GM19043 (cell line): ENCODE measurements at regions not wholly inside any gene's neighbourhood (a gene's known extent, or its start where the extent isn't known, plus 50 kb on each side); places are given as distances from the start of the nearest gene placed in this dataset.

Experiments
- ATAC-seq: cut with Tn5 transposase; IDR thresholded peaks from one replicate; pipeline ENCODE4 v1.9.1; 2021; ENCODE audit warnings: low read depth; ENCODE audit not compliant: unreplicated experiment

- ATAC-seq = no peak
These were observed 110.0 kb upstream of the SLC4A7 start for GRCh38 chr3:27594096-27594690.

- no peak for ATAC-seq
These were observed 109.0 kb upstream of the SLC4A7 start for GRCh38 chr3:27593173-27593572.

DNA sequence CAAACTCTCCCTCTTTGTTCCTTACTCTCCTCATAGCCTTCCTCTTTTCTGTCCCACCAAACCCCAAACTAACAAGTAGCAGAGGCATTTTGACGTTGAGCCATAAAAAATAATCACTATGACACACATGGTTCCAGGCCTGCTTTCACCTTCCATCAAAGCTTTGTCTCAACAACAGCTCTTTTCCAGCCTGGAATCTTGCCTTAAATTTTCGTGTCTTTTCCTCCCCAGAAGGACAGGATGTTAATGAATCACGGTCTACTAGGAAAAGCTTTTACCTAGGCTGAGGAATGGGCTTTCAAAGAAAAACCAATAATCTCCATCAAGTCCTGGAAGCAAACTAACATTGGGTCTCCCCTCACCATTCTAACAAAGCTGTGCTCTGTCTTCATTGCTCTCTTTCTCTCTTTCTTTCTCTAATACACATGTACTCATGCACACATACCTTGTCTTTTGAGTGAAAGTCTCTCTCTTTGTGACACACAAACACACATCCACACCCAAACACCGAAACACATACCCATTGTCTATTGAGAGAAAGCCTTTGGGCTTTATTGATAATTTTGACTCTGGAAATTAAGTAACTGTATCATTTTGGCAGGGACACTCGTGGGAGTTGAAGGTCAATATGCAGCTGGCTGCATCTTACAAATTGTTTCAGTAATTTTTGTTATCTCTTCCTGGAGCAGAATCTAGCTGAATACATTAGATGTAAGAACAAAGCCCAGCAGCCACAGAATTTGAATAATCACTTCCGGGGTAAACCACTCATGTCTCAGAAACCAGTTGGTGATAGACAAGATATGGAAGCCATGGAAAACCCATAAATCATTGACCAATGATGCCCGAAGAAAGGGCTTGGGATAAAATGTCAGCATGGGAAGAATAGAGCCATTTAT, 107.4 kb upstream of the SLC4A7 start:
- ATAC-seq = peak; percentile 44

DNA sequence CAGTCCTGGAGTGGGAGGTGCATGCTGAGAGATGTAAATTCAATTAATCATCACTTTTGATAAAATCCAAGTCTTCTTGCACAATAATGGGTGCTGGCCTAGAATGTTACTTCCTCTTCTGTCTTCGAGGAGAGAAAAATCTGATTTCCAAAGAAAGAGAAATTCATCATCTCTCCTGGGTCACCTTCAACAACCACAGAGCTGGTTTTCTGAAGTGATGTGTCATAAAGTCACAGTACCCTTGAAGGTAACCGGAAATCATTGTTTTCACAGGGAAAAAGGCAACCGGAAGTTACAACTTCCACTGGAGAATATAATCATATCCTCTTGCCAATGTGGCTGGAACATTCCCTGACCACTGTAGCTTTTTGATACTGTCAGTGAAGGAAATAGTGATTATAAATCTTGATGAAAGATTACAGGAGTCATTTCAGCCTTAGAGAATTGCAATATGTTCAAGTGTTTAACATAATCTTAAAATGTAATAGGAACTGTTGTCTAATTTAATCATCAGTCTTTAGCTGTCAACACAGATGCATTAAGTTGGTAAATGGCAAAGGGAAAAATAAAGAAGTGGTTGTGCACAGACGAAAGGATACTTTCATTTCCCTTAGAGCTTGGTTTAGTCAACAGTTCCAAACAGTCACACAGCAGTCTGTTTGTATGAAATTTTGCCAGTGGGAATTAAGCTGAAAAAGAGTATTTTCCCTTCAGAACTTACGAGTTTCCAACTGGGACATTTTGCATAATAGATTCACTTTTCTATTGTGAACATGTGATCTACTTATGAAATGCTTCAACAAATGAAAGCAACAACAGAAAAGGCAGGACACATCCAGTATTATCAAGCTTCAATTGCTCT, 106.5 kb upstream of the SLC4A7 start:
- no peak for ATAC-seq

DNA sequence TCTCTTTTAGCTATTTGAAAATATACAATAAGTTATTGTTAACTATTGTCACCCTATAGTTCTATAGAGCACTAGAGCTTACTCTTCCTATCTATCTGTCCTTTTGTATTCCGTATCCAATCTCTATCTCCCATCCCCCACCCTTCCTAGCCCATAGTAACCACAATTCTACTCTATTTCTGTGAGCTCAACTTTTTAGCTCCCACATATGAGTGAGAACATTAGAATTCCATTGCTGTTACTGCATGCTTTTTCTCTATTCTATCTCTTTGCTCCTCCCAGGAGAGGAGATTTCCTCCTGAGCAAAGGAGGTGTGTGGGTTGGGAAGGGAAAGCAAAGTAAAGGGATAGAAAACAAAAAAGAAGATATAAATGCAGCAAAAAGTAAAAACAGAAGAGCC, 105.6 kb upstream of the SLC4A7 start:
- ATAC-seq = no peak

GRCh38 chr3:27585429-27585828, 101.2 kb upstream of the SLC4A7 start:
- no peak for ATAC-seq

DNA sequence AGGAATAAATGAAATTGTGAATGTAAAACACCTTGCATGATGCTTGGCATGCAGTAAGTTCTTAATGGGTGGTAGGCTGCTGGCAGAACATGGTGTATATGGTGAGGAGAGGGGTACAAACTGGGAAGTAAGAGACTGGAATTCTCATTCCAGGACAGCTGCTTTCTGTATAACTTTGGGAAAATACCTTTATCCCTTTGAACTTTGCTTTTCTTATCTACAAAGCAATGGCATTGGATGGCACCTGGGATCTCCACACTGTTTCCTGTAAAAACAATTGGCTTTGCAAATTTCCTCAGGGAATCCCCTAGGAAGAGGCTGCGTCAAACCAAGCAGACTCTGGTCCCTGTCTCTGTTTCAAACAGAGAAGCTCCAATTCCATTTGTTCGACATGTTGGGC, 100.7 kb upstream of the SLC4A7 start:
- ATAC-seq = no peak

GRCh38 chr3:27581852-27582251, 97.7 kb upstream of the SLC4A7 start:
- no peak for ATAC-seq

DNA sequence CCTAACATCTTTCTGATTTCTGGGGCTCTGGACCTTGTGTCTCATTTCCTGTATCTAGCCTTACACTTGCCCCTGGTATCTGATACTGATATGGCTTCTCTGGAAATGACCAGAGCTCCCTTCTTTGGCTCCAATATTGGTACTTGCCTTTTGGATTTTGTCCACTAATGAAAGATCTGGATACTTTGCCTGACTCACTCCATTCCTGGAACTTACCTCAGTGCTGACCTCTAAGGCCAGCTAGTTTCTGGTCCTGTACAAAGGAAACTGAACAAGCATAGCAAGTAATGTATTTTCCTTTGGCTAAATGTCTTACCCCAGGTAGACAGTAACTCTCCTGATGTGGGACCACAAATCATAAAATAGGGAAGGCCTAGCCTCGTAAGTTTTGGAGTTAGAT, 93.8 kb upstream of the SLC4A7 start:
- no peak for ATAC-seq

DNA sequence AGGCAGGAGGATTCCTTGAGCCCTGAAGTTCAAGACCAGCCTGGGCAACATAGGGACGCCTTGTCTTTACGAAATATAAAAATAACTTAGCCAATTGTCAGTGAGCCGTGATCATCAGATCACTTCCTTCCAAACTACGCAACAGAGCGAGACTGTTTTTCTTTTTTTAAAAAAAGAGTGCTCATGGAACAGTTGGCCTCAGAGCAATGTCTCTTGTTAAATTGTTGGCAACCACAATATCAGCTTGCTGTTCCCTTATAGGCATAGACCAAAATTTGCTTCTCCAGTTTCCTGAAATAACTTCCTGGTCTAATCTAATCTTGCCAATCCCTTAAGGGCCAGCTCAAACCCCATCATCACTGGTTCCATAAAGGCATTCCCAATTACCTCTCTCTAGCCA, 93.3 kb upstream of the SLC4A7 start:
- no peak for ATAC-seq

GRCh38 chr3:27576171-27576570, 92.0 kb upstream of the SLC4A7 start:
- no peak for ATAC-seq

- no peak for ATAC-seq
These were observed 91.3 kb upstream of the SLC4A7 start for GRCh38 chr3:27575499-27575898.

DNA sequence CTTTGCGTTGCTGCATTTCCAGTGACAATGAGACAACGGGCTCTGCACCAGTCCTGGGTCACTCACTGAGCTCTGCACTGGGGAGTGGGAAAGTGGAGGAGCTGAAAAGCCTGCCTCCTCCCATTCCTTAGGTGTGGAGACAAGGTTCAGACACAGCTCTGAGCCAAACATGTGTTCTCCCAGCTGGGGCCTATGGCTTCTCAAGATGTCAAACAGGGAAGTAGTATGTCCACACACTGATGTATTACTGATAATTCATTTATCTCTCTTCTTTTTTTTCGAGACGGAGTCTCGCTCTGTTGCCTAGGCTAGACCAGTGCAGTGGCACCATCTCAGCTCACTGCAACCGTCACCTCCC, 90.2 kb upstream of the SLC4A7 start:
- no peak for ATAC-seq

DNA sequence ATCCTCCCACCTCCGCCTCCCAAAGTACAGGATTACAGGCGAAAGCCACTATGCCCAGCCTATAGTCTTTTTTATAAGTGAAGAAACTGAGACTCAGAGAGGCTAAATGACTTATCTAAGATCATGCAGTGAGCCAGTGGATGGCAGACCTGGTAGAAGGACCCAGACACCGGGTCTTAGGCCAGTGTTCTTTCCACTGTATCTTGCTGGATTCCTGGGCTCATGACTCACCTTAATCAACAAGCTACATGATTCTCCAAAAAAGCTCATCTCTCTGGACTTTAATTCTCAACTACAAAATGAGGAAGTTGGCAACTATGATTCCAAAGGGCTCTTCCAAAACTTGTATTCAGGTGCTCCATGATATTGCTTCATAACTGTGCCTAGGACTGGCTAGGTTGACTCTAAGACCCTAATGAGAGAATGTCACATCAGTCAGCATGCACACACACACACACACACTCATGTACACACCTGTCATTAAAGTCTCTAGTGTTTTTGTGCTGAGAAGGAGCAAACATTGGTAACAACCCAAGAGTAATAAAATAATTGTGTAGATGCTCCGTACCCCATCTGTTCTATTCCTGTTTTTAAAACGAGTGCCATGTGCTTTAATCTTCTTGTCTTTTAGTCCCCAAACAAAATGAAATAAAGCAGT, 89.7 kb upstream of the SLC4A7 start:
- ATAC-seq = no peak

- ATAC-seq = no peak
These were observed 89.0 kb upstream of the SLC4A7 start for GRCh38 chr3:27573138-27573537.

DNA sequence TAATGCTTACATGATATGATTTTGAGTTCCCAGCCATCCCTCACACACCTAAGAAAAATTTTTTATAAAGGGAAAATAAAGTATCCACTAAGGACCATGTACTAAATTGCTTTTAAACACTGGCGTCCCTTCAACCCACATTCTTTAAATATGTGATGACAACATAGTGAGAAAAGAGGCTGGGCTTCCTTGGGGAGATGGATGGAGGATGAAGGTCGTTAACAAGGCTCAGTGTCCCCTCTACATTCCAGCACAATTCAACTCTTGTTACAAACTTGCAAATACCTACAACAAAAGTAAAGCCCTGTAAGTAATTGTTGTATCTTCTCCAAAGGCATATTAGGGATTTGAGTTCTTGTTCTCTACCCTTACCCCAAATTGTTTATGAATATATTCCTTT, 87.2 kb upstream of the SLC4A7 start:
- no peak for ATAC-seq

- ATAC-seq = no peak
These were observed 86.4 kb upstream of the SLC4A7 start for GRCh38 chr3:27570421-27571106.

- ATAC-seq = no peak
These were observed 84.2 kb upstream of the SLC4A7 start for GRCh38 chr3:27568393-27568792.

DNA sequence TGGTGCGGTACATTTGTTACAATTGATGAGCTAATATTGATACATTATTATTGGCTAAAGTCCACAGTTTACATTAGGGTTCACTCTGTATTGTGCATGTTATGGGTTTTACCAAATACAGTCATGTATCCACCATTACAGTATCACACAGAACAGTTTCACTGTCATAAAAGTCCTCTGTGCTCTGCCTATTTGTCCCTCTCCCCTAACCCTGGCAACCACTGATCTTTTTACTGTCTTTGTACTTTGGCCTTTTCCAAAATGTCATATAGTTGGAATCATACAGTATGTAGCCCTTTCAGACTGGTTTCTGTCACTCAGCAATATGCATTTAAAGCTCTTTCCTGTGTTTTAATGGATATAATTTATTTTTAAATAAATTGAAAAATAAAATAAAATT, 83.1 kb upstream of the SLC4A7 start:
- no peak for ATAC-seq

DNA sequence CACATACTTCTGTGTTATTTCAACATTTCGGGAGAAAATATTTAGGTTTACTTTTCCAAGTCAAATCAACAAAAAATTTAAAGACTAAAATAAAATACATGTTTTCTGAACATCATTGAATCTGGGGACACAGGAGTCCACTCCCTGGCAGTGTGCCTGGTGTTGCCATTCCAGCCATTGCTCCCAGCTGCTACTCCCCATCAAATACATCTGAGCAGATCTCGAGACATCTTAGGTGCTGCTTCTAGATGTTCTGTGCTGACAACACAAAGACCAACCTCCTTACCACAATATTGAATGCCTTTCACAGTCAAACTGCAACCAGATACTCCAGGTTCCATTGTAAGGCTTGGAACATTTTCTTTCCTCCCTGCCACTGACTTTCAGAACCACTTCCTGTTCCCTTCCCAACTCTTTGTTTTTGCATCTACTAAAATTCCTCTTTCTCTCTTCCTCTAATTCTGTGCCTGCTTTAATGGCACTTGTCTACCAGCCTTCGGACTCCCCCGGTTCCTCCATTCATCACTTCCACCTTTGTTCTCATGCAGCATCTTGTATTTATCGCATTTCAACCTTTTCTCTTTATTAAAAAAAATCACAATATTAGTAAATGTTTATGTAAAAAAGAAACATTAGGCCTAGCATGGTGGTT, 81.1 kb upstream of the SLC4A7 start:
- no peak for ATAC-seq
